GM06990 (cell line): ENCODE measurements at regions not wholly inside any gene's neighbourhood (a gene's known extent, or its start where the extent isn't known, plus 50 kb on each side); places are given as distances from the start of the nearest gene placed in this dataset.

ENCODE experiments used
- DNase-seq: peaks from one replicate; pipeline ENCODE4 v3.0.0-alpha.2; 2011; ENCODE audit not compliant: insufficient read length; ENCODE audit errors: extremely low read depth
- H3K27me3 ChIP-seq: replicated peaks from 2 replicates; pipeline ENCODE4 v1.6.0; 2011; ENCODE audit warnings: low read length; ENCODE audit not compliant: control insufficient read depth, insufficient read depth
- H3K36me3 ChIP-seq: 2 replicates; pipeline ENCODE4 v1.5.1; 2011; ENCODE audit warnings: low read length; ENCODE audit not compliant: control insufficient read depth, insufficient read depth
- H3K4me3 ChIP-seq: replicated peaks from 2 replicates; pipeline ENCODE4 v1.5.1; 2011; ENCODE audit warnings: low read depth, mild to moderate bottlenecking, control low read depth, low read length
- CTCF ChIP-seq: IDR thresholded peaks from 2 replicates; pipeline ENCODE4 v1.5.1; 2011; ENCODE audit warnings: low read length, control low read depth, mild to moderate bottlenecking, inconsistent platforms; ENCODE audit not compliant: insufficient read depth, poor library complexity, severe bottlenecking

- Histone ChIP-seq H3K36me3 (no peaks in the 10 kb centered on the region), H3K27me3 (no peaks in the 10 kb centered on the region), H3K4me3 (no peak overlapping the region)
- DNase-seq: no peak
- no peak for TF ChIP-seq CTCF
Measured at GRCh38 chr4:11183356-11183740, 245.3 kb downstream of the HS3ST1 start.

- no peaks in the 10 kb centered on the region for H3K27me3 ChIP-seq
- DNase-seq: no peak
- no peak overlapping the region for H3K4me3 ChIP-seq
- no peaks in the 10 kb centered on the region for H3K36me3 ChIP-seq
- no peak for TF ChIP-seq CTCF
Measured at GRCh38 chr4:11182586-11183355, 245.9 kb downstream of the HS3ST1 start.

- no peak for TF ChIP-seq CTCF
- no peak for DNase-seq
- no peaks in the 10 kb centered on the region for H3K36me3 ChIP-seq
- no peak overlapping the region for H3K4me3 ChIP-seq
- H3K27me3 ChIP-seq: no peaks in the 10 kb centered on the region
Measured at GRCh38 chr4:11182031-11182430, 246.7 kb downstream of the HS3ST1 start.

- DNase-seq: no peak
- H3K36me3 ChIP-seq: no peaks in the 10 kb centered on the region
- H3K27me3 ChIP-seq: no peaks in the 10 kb centered on the region
- no peak overlapping the region for H3K4me3 ChIP-seq
- TF ChIP-seq CTCF: no peak
Measured at GRCh38 chr4:11179796-11180195, 248.9 kb downstream of the HS3ST1 start.

- no peak for DNase-seq
- Histone ChIP-seq H3K4me3 (no peak overlapping the region), H3K27me3 (no peaks in the 10 kb centered on the region), H3K36me3 (no peaks in the 10 kb centered on the region)
- no peak for TF ChIP-seq CTCF
Measured at GRCh38 chr4:11178433-11178832, 250.3 kb downstream of the HS3ST1 start.

GRCh38 chr4:11175374-11175773 is 253.3 kb downstream of the HS3ST1 start:
- H3K27me3 ChIP-seq: no peaks in the 10 kb centered on the region
- TF ChIP-seq CTCF: no peak
- DNase-seq: no peak
- H3K36me3 ChIP-seq: no peaks in the 10 kb centered on the region
- H3K4me3 ChIP-seq: no peak overlapping the region
